ENCODE measurements at regions not wholly inside any gene's neighbourhood (a gene's known extent, or its start where the extent isn't known, plus 50 kb on each side); places are given as distances from the start of the nearest gene placed in this dataset.

DNA sequence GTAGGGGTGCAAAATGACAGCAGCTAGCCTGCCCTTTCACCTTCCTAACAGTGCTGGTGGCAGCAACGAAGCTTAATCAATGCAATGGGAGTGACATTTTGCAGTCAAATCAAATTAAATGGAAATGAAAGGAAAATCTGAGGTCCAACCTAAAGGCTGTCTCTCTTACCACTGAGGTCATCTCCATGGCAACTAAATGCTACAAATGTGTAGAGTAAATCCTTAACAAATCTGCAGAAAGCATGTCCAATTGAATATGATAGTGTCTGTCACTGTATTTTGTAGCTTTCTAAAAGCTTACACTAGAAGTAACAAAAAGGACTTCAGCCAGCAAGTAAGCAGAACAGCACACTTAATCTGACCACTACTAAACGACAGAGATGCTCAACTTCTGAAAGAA is 488.8 kb downstream of the BCAT1 start:
- Histone ChIP-seq H3K9me3 (ENCODE audit: control insufficient read depth in 1 of 2, insufficient read depth in 1 of 2, low read depth in 1 of 2, low read length in 2 of 2) (peaks cover 0 to 13% of the 10 kb centered on the region in 2 experiments; a peak in 2 of 4 replicates), H3K4me3 (replicated peaks in 1 of 2; ENCODE audit: low read depth in 1 of 2, low read length in 2 of 2) (no peak overlapping the region), H3K9ac (ENCODE audit: low read length) (no peak overlapping the region), H3K4me2 (ENCODE audit: low read length) (no peak overlapping the region), H3K36me3 (ENCODE audit: control insufficient read depth in 1 of 2, insufficient read depth in 2 of 2, low read length in 2 of 2) (no peaks in the 10 kb centered on the region), H4K20me1 (ENCODE audit: insufficient read depth) (no peaks in the 10 kb centered on the region), H2AFZ (ENCODE audit: low read depth, low read length, poor library complexity, severe bottlenecking) (no peak overlapping the region), H3K27me3 (ENCODE audit: insufficient read depth, low read length) (no peaks in the 10 kb centered on the region), H3K4me1 (ENCODE audit: control insufficient read depth in 1 of 2, insufficient read depth in 2 of 2, low read length in 2 of 2) (no peaks in the 10 kb centered on the region), H3K9me2 (ENCODE audit: insufficient read depth) (no peaks in the 10 kb centered on the region), H3K27ac (ENCODE audit: low read depth, low read length) (no peak overlapping the region), H3K79me2 (ENCODE audit: insufficient read depth, low read length) (no peaks in the 10 kb centered on the region)
- intact Hi-C loops (cut with micrococcal nuclease): no loop called here
- ChIA-PET RAD21 (ENCODE audit: low non-redundant PET in 1 of 2, low total read pairs in 2 of 2, uncharacterized antibody in 2 of 2, unreplicated experiment in 2 of 2) (no interaction called here), POLR2A (no interaction called here), CTCF (no interaction called here)
- TF ChIP-seq SP1 (IDR thresholded peaks at IDR 0.05; ENCODE audit: low read depth) (no peak), CBX3 (IDR thresholded peaks at IDR 0.05; ENCODE audit: low read depth) (no peak), EZH2phosphoT487 (IDR thresholded peaks at IDR 0.05; ENCODE audit: borderline replicate concordance) (no peak), POLR2AphosphoS5 (IDR thresholded peaks at IDR 0.05; ENCODE audit: low read depth, low read length) (no peak), CEBPB (IDR thresholded peaks at IDR 0.05; ENCODE audit: low read depth) (no peak), POLR2A (IDR thresholded peaks at IDR 0.05; ENCODE audit: borderline replicate concordance, extremely low read depth, insufficient read depth, insufficient read length) (no peak), ELF1 (IDR thresholded peaks at IDR 0.05; ENCODE audit: borderline replicate concordance, low read depth) (no peak), SRF (IDR thresholded peaks at IDR 0.05; ENCODE audit: low read depth) (no peak), TCF7L2 (IDR thresholded peaks at IDR 0.05; ENCODE audit: borderline replicate concordance, extremely low read depth, insufficient read depth, insufficient read length) (no peak), ZNF274 (IDR thresholded peaks at IDR 0.05; ENCODE audit: low read depth, low read length) (no peak)
- TF ChIP-seq, protein P1, sequence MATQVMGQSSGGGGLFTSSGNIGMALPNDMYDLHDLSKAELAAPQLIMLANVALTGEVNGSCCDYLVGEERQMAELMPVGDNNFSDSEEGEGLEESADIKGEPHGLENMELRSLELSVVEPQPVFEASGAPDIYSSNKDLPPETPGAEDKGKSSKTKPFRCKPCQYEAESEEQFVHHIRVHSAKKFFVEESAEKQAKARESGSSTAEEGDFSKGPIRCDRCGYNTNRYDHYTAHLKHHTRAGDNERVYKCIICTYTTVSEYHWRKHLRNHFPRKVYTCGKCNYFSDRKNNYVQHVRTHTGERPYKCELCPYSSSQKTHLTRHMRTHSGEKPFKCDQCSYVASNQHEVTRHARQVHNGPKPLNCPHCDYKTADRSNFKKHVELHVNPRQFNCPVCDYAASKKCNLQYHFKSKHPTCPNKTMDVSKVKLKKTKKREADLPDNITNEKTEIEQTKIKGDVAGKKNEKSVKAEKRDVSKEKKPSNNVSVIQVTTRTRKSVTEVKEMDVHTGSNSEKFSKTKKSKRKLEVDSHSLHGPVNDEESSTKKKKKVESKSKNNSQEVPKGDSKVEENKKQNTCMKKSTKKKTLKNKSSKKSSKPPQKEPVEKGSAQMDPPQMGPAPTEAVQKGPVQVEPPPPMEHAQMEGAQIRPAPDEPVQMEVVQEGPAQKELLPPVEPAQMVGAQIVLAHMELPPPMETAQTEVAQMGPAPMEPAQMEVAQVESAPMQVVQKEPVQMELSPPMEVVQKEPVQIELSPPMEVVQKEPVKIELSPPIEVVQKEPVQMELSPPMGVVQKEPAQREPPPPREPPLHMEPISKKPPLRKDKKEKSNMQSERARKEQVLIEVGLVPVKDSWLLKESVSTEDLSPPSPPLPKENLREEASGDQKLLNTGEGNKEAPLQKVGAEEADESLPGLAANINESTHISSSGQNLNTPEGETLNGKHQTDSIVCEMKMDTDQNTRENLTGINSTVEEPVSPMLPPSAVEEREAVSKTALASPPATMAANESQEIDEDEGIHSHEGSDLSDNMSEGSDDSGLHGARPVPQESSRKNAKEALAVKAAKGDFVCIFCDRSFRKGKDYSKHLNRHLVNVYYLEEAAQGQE (IDR thresholded peaks at IDR 0.05; ENCODE audit: low read depth): no peak
- TF ChIP-seq, protein P2, sequence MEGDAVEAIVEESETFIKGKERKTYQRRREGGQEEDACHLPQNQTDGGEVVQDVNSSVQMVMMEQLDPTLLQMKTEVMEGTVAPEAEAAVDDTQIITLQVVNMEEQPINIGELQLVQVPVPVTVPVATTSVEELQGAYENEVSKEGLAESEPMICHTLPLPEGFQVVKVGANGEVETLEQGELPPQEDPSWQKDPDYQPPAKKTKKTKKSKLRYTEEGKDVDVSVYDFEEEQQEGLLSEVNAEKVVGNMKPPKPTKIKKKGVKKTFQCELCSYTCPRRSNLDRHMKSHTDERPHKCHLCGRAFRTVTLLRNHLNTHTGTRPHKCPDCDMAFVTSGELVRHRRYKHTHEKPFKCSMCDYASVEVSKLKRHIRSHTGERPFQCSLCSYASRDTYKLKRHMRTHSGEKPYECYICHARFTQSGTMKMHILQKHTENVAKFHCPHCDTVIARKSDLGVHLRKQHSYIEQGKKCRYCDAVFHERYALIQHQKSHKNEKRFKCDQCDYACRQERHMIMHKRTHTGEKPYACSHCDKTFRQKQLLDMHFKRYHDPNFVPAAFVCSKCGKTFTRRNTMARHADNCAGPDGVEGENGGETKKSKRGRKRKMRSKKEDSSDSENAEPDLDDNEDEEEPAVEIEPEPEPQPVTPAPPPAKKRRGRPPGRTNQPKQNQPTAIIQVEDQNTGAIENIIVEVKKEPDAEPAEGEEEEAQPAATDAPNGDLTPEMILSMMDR (IDR thresholded peaks at IDR 0.05 in 2 of 3, conservative IDR thresholded peaks at IDR 0.05 in 1 of 3; ENCODE audit: borderline replicate concordance in 1 of 3, insufficient read depth in 1 of 3, low read depth in 2 of 3, low read length in 2 of 3): no peak
- TF ChIP-seq, protein P3, sequence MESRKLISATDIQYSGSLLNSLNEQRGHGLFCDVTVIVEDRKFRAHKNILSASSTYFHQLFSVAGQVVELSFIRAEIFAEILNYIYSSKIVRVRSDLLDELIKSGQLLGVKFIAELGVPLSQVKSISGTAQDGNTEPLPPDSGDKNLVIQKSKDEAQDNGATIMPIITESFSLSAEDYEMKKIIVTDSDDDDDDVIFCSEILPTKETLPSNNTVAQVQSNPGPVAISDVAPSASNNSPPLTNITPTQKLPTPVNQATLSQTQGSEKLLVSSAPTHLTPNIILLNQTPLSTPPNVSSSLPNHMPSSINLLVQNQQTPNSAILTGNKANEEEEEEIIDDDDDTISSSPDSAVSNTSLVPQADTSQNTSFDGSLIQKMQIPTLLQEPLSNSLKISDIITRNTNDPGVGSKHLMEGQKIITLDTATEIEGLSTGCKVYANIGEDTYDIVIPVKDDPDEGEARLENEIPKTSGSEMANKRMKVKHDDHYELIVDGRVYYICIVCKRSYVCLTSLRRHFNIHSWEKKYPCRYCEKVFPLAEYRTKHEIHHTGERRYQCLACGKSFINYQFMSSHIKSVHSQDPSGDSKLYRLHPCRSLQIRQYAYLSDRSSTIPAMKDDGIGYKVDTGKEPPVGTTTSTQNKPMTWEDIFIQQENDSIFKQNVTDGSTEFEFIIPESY (IDR thresholded peaks at IDR 0.05; ENCODE audit: extremely low read depth, insufficient replicate concordance, low read length): no peak
- BruUV-seq (replicated peaks): no TSS peak
- DNase-seq (ENCODE audit: low read depth, low spot score): no peak
- ATAC-seq: no peak

All from HCT116 (cell line).